GM19324 (cell line): ENCODE measurements at regions not wholly inside any gene's neighbourhood (a gene's known extent, or its start where the extent isn't known, plus 50 kb on each side); places are given as distances from the start of the nearest gene placed in this dataset.

ENCODE experiments used
- ATAC-seq: cut with Tn5 transposase; IDR thresholded peaks from one replicate; pipeline ENCODE4 v1.9.1; 2021; ENCODE audit warnings: mild to moderate bottlenecking, moderate library complexity; ENCODE audit not compliant: unreplicated experiment, low FRiP score

DNA sequence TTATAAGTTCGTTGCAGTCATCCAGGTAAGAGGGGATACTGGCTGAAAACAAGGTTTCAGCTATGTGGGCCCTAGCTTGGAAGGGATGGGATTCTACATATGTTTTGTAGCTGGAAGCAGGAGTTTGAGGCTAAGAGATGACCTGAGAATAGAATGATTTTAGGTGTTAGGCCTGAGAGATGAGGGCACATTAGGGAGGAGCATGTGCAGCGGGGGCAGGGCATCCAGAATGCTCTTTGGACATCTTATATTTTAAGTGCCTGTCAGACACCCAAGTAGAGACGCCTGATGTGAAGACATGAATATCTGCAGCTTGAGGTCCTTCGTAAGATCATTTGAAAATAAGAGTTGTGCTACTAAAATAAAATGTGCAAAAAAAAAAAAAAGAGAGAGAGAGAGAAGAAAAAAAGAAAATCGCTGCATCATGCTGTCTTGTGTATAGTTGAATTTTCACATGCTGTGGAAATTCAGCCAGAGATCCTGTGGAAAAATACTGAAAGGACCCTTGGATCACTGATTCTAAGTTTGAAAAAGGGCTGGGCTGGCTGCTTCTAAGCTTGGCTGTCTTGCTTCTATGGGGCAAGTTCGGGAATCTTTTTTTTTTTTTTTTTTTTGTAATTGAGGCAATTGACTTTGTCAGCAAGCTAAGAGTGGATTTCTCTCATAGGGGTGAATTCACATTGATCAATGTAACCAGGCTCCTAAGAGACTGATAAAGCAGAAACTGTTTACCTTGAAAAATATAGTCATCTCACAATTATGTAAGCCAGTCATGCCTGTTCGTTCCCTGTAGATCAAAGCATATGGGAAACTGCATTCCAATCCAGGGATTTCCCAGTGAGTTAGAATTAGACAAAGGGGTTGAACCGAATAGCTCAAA is 341.0 kb upstream of the GATB start:
- ATAC-seq: no peak

- peak; percentile 50 for ATAC-seq
Measured at GRCh38 chr4:152100379-152101201, 339.8 kb upstream of the GATB start.

DNA sequence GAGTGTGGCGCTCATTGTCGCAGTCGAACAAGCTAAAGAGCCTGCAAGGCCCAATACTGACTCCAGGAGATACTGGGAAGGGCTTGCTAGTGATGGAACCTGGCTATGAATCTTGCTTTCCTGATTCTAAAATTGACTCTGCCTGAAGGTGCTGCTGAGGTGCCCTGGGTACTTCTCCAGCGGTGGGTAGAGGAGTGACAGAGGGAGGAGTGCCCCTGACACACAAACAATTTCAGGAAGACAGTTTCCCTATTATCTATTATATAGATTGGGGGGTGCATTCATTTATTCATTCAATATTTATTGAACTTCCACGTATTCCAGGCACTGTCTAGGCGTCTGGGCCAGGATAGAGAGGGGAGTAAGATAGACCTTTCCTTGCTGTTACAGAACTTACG is 339.2 kb upstream of the GATB start:
- ATAC-seq: no peak

DNA sequence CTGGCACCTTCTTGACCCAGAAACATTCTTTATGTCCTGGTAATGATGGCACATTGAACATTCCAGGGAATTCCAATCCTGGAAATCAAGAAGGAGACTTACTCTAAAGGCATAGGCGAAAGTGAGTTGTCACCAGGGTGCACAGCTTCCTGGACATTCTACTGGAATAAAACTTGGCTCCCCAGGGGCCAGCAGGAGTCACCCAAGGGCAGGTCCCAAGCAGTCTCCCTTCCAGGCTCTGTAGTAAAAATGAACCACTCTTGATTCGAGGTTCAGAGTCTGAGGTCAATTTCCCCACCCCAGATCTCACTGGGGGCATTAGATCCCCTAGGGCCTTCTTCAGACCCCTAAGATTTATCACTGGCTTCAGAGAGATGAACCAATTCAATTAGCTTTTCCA is 338.7 kb upstream of the GATB start:
- ATAC-seq: no peak

DNA sequence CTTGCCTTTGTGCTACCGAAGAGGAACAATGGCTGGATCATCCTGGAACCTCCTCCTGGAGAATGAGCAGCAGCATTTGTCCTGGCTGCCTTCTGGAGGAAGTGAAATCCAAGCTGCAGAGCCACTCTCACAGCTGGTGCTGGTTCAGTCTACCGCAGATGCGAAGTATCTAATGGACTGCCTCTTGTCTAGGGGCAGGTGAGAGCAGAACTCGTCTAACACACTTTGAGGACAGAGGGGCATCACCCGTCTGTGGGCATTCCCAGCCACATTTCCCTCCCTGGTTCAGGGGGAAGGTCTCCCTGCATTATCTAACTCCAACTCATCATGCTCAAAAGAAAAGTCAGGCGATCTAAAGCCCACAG is 338.2 kb upstream of the GATB start:
- ATAC-seq: no peak

- ATAC-seq: no peak
Measured at GRCh38 chr4:152098365-152099060, 337.7 kb upstream of the GATB start.

DNA sequence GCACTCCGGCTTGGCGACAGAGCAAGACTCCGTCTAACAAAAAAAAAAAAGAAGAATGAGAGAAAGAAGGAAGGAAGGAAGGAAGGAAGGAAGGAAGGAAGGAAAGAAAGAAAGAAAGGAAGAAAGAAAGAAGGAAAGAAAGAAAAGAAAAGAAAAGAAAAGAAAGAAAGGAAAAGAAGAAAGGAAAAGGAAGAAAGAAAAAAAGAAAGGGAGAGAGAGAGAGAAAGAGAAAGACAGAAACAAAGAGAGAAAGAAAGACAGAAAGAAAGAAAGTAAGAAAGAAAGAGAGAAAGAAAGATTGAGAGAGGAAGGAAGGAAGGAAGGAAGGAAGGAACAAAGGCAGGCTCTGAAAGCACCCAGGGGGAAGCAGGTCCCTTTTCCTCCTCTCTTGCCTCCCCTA is 336.6 kb upstream of the GATB start:
- no peak for ATAC-seq

DNA sequence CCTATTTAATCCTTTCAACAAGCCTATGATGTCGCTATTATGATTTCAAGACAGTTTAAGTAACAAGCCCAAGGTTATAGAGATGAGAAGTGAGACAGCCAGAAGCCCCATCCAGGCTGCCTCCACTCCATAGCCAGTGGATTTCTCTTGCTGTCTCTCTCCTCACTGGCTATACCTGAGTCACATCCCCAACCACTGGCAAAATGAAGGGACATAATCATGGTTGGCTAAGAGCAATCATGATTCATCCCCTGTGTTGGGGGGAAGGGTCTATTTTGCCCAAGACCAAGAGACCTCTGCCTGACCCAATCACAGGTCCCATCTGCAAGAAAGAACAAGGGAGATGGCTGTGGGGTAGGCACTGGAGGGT is 334.9 kb upstream of the GATB start:
- ATAC-seq: no peak

- no peak for ATAC-seq
Measured at GRCh38 chr4:152094970-152095700, 334.3 kb upstream of the GATB start.

DNA sequence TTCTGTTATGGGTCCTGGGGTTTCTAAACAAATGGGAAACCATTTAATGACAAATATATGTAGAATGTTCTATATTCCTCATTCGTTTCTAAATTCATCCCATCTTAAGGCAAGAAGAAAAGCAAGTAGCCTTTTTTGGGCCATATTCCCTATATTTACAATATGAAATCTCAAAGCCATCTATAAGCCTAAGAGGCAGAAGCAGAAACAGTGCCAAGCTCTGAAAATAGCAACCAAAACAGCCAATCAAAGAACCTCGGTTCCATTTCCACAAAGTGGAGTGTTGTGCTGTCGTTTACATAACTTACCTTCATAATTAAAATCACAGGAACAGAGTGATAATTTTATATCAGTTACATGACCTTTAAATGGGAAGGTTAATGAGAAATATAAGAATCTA is 330.6 kb upstream of the GATB start:
- ATAC-seq: no peak

GRCh38 chr4:152090543-152090942 is 329.7 kb upstream of the GATB start:
- ATAC-seq: no peak

DNA sequence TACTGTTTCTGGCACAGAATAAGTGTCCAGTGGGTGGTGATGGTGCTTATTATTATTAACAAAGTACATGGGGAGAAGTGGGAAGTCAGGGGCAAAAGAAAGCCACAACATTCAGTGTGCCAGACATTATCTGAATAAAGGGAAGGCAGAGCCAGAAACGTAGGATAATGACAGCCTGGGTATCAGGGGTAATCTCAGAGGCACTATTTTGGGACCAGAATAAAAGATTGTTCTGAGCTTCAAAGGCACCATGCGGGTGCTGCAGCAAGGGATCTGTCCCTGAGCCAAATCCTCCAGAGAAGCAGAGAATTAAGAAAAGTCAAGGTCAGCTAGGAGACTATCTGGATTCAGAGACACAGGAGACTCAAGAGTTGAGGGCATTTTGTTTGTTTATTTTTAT is 328.8 kb upstream of the GATB start:
- ATAC-seq: no peak

DNA sequence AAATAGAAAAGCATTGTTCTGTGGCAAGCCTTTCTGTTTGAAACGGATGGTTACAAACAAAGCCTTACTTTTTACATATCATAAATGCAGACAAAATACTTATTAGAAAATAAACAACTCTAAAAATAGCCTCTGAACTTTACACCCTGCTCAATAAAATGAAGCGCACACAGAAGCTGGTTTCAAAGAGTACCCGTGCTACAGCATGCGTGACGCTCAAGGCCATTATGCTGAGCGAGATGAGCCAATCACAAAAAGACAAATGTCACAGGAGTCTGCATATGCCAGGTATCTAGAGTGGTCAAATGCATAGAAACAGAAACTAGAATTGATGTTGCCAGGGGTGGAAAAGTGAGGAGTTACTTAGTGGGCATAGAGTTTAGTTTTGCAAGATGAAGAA is 326.5 kb upstream of the GATB start:
- ATAC-seq: no peak

DNA sequence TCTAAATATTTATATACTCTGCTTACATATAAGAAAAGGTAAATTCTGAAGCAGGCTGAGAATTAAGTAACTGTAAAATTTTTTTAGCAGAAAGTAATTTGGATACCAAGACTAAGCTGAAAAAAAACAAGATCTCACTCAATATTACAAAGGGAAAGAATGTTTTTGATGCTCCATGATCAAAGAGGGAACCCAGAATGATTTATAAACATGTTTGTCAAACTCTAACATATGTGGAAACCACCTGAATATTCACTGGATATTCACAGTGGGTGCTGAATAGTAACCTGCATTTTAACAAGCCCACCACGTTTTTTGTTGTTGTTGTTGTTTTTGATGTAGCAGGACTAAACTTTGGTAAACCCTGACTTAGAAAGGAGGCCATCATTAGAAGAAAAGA is 324.9 kb upstream of the GATB start:
- no peak for ATAC-seq

DNA sequence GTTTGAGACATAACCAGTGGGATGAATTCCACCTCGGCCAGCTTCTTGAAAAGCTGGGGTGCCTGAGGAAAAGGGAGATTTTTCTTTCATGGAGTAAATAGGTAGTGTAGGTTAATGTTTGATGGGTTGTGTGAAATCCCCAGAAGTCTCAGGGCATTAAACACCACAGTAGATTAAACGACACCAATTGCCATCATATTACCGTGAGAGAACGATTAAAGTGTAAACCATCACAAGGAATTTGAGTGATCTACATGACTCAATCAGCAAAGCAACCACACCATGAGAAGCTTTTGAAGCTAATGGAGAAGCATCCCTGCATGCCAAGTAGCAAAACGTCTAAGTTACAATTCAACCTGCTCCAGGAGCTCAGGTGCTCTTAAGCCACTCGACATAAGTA is 322.5 kb upstream of the GATB start:
- no peak for ATAC-seq

- no peak for ATAC-seq
Measured at GRCh38 chr4:152081024-152081423, 320.2 kb upstream of the GATB start.

DNA sequence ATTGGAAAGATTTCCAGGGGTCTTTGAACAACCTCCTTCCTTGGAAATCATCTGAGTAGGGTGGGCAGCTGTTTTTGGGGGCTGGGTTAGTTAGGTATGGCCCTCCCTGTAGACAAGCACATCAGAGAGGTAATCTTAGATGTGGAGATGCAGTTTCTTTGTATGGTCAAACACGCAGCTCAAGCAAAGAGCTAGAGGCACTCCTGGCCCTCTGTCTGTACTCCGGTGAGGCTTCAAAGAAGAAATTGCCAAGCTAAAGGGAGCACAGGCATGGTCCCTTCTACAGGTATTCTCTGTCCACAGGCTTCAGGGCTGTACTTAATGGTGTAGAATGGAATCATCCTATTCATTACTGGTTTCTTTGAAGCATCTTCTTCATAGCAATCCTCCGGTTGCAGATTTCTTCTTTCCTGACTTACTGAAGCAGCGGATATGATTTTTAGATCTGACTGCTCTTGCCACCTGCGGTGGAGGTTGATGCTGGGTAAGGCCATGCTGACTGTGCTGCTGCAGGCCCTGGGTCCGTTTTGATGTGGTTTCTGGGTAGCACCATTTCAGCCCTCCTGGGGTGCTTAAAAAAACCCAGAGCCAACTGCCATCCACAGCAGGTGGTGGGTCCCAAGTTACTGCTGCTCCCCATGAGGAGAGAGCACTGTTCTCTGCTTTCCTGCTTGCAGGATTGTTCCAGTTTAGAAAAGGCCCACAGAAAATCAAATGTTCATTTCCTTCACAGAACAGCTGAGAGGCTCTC is 318.9 kb upstream of the GATB start:
- no peak for ATAC-seq

GRCh38 chr4:152079079-152079478 is 318.3 kb upstream of the GATB start:
- ATAC-seq: no peak

GRCh38 chr4:152077582-152077981 is 316.8 kb upstream of the GATB start:
- ATAC-seq: no peak
